ENCODE measurements at regions not wholly inside any gene's neighbourhood (a gene's known extent, or its start where the extent isn't known, plus 50 kb on each side); places are given as distances from the start of the nearest gene placed in this dataset.

GRCh38 chr18:7382328-7383001 is 151.6 kb downstream of the LRRC30 start:
- TF ChIP-seq POLR2AphosphoS5 (IDR thresholded peaks at IDR 0.05) (no peak), CTCF (IDR thresholded peaks at IDR 0.05) (no peak)

All from sigmoid colon (tissue), 4 donors.